Pancreas (tissue), 10 donors: ENCODE measurements at regions not wholly inside any gene's neighbourhood (a gene's known extent, or its start where the extent isn't known, plus 50 kb on each side); places are given as distances from the start of the nearest gene placed in this dataset.

ENCODE experiments used
- ATAC-seq, 4 donors: fragments of 200-7000 bp; cut with Tn5 transposase; one replicate each; pipeline versions ENCODE4 v1.8.0 to v1.9.1; 2020; ENCODE audit warnings: mild to moderate bottlenecking in 4 of 4, moderate library complexity in 4 of 4
- DNase-seq, 6 donors: peaks; one replicate each; pipeline ENCODE4 v3.0.0-alpha.2; 2020
- FAIRE-seq: peaks from 2 replicates; lab custom pipeline; 2012; peaks lifted over from hg19 to GRCh38; lab: Jason Lieb, UNC
- H3K27ac ChIP-seq, 4 donors: fragments of 200-600 bp; sonication (generic); 1 replicate in 3 of 4; 2 replicates in 1 of 4; pipeline versions ENCODE4 v1.5.0 to v1.8.0; 2020
- H3K27me3 ChIP-seq, 4 donors: fragments of 200-600 bp; one replicate each; pipeline ENCODE4 v1.8.0; 2021
- H3K36me3 ChIP-seq, 3 donors: fragments of 200-600 bp; sonication (generic) in 1 of 3; one replicate each; pipeline versions ENCODE4 v1.5.0 to v1.8.0; 2020 to 2021
- H3K4me1 ChIP-seq, 3 donors: fragments of 200-600 bp; one replicate each; pipeline ENCODE4 v1.8.0; 2021
- H3K4me3 ChIP-seq, 4 donors: fragments of 200-600 bp; sonication (generic) in 2 of 4; one replicate each; pipeline versions ENCODE4 v1.5.0 to v1.8.0; 2020 to 2021
- H3K9me3 ChIP-seq, 4 donors: fragments of 200-600 bp; one replicate each; pipeline ENCODE4 v1.8.0; 2021
- CTCF ChIP-seq, 4 donors: fragments of 200-600 bp; sonication (generic) in 3 of 4; IDR thresholded peaks; one replicate each; pipeline versions ENCODE4 v1.5.0 to v1.8.0; 2021; ENCODE audit warnings: antibody characterized with exemption in 4 of 4
- WGBS, 2 donors: extraction: QIAGEN DNeasy Blood & Tissue Kit; methylation state at CpG; one replicate each; pipeline ENCODE4 v1.1.7; 2013; 5-methylcytosine and 5-hydroxymethylcytosine counted together
- intact Hi-C, 3 donors: fragments of 100-400 bp; cut with DNase I; formaldehyde crosslinking; loops; one replicate each; pipeline versions ENCODE4 v1.11.1 to v1.14.2; 2022
- donor health status: healthy with polysubstance abuse.
- donor health status: DM: no; HTN: no; CAD: no; lungs with moderate emphysema.
- donor health status: DM: no; HTN: no; CAD: no.
- donor health status: control.
- donor health status: control.
- donor health status: Bipolar disorder and iron deficiency.
- donor health status: DM: yes; HTN: yes; CAD: no.
- donor health status: DM: no; HTN: no; CAD: no.
- donor health status: DM: no; HTN: no; CAD: no.
- donor health status: DM: yes; HTN: yes; CAD: no.

GRCh38 chr1:187714470-187714869 lies 885.7 kb downstream of the PLA2G4A start:
- 66 to 85% methylated on average over 6 of the region's 6 CpGs for WGBS, 2 donors
- no peak for FAIRE-seq

GRCh38 chr1:187715483-187715882 lies 886.7 kb downstream of the PLA2G4A start:
- Histone ChIP-seq H3K27ac (no peak overlapping the region), H3K27me3 (no peaks in the 10 kb centered on the region), H3K9me3 (no peaks in the 10 kb centered on the region), H3K4me1 (no peaks in the 10 kb centered on the region), H3K4me3 (no peak overlapping the region), H3K36me3 (no peaks in the 10 kb centered on the region)
- no peak for TF ChIP-seq CTCF (IDR thresholded peaks at IDR 0.05)
- DNase-seq: no peak
- no peak for FAIRE-seq
- ATAC-seq: no peak
- intact Hi-C loops: no loop called here

More at GRCh38 chr1:187714470-187714869, 885.7 kb downstream of the PLA2G4A start:
- ATAC-seq (no peak), DNase-seq (no peak)
- Histone ChIP-seq H3K4me1 (no peaks in the 10 kb centered on the region), H3K27ac (no peak overlapping the region), H3K9me3 (no peaks in the 10 kb centered on the region), H3K36me3 (no peaks in the 10 kb centered on the region), H3K4me3 (no peak overlapping the region), H3K27me3 (no peaks in the 10 kb centered on the region)
- TF ChIP-seq CTCF (IDR thresholded peaks at IDR 0.05): no peak
- intact Hi-C loops: no loop called here

- intact Hi-C loops: no loop called here
- 41 to 67% methylated on average over 1 of the region's 1 CpG for WGBS, 2 donors
- FAIRE-seq: no peak
- Histone ChIP-seq H3K27me3 (no peaks in the 10 kb centered on the region), H3K4me3 (no peak overlapping the region), H3K36me3 (no peaks in the 10 kb centered on the region), H3K4me1 (no peaks in the 10 kb centered on the region), H3K27ac (no peak overlapping the region), H3K9me3 (no peaks in the 10 kb centered on the region)
- DNase-seq: no peak
- no peak for TF ChIP-seq CTCF (IDR thresholded peaks at IDR 0.05)
- ATAC-seq: no peak
Measured at GRCh38 chr1:187716160-187716559, 887.4 kb downstream of the PLA2G4A start.

GRCh38 chr1:187718527-187718926 lies 889.8 kb downstream of the PLA2G4A start:
- Histone ChIP-seq H3K27ac (no peak overlapping the region), H3K4me1 (no peaks in the 10 kb centered on the region), H3K36me3 (no peaks in the 10 kb centered on the region), H3K9me3 (no peaks in the 10 kb centered on the region), H3K27me3 (no peaks in the 10 kb centered on the region), H3K4me3 (no peak overlapping the region)
- FAIRE-seq (no peak), DNase-seq (no peak), ATAC-seq (no peak)
- TF ChIP-seq CTCF (IDR thresholded peaks at IDR 0.05): no peak
- WGBS, 2 donors: 62 to 70% methylated on average over 3 of the region's 3 CpGs
- intact Hi-C loops: no loop called here

GRCh38 chr1:187721216-187721615 lies 892.5 kb downstream of the PLA2G4A start:
- FAIRE-seq: no peak
- intact Hi-C loops: no loop called here
- H3K4me3 ChIP-seq: no peak overlapping the region

More at GRCh38 chr1:187721216-187721615, 892.5 kb downstream of the PLA2G4A start:
- Histone ChIP-seq H3K9me3 (no peaks in the 10 kb centered on the region), H3K27ac (no peak overlapping the region), H3K36me3 (no peaks in the 10 kb centered on the region), H3K27me3 (no peaks in the 10 kb centered on the region), H3K4me1 (no peaks in the 10 kb centered on the region)
- ATAC-seq (no peak), DNase-seq (no peak)
- no peak for TF ChIP-seq CTCF (IDR thresholded peaks at IDR 0.05)
